Skin epidermis (tissue), 12 donors: ENCODE measurements at regions not wholly inside any gene's neighbourhood (a gene's known extent, or its start where the extent isn't known, plus 50 kb on each side); places are given as distances from the start of the nearest gene placed in this dataset.
"Not testable (repeated sequence)": the region's sequence is repeated elsewhere in the genome, so short reads cannot be mapped to it uniquely, and the experiment has no call there.

ENCODE experiments used
- H3K27ac ChIP-seq, 21 experiments: fragments of 200-600 bp; sonication (generic) in 11 of 21; one replicate each; pipeline ENCODE4 v1.5.0; 2020; ENCODE audit warnings: mild to moderate bottlenecking in 3 of 21, inconsistent platforms in 2 of 21, moderate library complexity in 2 of 21
- H3K4me3 ChIP-seq, 7 experiments: fragments of 200-600 bp; sonication (generic) in 2 of 7; one replicate each; pipeline ENCODE4 v1.5.0; 2020; ENCODE audit warnings: inconsistent platforms in 2 of 7, mild to moderate bottlenecking in 2 of 7, moderate library complexity in 1 of 7

DNA sequence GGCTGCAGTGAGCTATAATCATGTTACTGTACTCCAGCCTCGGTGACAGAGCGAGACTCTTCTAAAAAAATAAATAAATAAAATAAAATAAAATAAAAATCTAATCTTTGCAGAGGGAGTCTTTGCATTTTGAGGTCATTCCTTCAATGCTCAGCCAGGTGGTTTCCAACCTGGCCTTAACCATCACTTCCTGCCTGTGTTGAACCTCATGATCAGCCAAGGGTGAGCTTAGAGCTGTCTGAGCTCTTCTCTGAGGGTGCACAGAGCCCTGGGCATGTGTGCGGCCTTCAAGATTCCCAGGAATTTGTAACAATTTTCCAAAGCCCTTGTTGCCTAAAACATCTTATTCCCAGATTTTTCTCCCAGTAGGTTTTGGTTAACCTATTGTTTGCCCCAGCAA is 94.3 kb downstream of the KCNJ12 start:
- not testable (repeated sequence) for H3K27ac ChIP-seq

DNA sequence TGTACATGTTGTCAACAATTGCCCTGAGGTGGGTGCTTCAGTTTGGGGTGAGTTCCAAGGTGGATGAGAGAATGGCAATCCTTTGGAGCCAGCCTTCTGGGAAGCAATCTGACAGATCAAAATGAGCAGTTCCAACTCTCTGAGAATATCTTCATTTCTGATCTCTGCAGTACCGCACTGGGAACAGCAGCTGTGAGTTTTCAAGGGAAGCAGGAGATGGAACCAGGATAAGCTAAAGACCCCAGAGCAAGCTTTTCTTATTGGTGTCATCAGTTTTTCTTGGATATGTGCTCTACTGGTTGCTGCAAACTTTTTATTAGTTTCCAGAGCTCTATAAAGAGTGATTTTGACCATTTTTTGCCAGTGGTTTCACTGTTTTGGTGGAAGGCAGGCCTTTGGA is 94.7 kb downstream of the KCNJ12 start:
- H3K27ac ChIP-seq: no peak overlapping the region
- no peak overlapping the region for H3K4me3 ChIP-seq

More for the DNA sequence above, 94.3 kb downstream of the KCNJ12 start:
- not testable (repeated sequence) for H3K4me3 ChIP-seq

DNA sequence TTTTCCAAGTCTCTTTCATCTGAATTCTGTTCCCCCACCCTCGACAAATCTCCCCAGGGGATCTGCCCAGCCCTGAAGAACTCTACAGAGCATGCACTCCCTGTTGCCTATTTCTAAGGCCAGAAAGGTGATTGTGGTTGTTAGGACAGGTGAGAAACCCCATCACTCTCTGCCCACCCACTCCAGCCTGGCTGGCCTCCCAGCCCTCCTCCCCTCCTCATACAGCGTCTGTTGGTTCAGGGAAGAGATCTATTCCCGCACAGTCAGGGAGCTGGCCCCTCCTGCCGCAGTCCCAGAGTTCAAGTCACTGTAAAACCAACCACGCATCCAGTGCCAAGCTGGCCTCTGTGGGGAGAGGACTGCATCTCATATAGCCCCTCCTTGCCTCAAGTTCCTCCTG is 98.7 kb downstream of the KCNJ12 start:
- Histone ChIP-seq H3K4me3 (no peak overlapping the region), H3K27ac (no peak overlapping the region)

DNA sequence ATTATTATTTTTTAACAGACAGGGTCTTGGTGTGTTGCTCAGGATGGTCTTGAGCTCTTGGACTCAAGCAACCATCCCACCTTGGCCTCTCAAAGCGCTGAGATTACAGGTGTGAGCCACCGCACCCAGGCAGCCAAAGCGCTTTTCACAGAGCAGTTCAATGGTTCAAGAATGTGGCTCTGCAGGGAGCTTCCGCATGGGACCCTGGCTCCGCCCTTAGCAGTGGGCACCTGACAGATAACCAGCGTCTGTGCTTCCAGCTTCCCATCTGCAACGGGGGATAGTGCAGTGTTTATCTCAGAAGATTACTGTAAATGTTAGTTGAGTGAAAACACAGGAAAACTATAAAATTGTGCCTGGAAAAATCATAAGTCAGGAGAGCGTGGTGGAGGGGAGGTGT is 99.4 kb downstream of the KCNJ12 start:
- Histone ChIP-seq H3K27ac (no peak overlapping the region), H3K4me3 (no peak overlapping the region)

DNA sequence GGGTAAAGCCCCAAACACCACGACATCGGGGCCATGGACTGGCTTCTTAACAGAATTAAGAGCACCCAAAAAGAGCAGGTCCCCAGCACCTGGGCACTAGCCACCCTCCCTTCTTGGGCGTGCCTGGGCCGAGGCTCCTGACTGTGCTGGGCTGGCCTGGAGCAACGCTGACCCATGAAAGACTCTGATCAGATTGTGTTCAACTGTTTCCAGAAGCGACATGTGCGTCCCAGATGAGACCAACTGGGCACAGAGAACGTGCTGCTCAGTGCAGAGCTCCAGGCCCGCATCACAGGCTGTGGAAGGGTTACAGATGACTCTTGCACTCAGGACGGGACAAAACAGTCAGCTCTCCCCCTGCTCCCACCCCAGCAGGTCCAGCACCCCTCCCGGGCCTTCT is 100.7 kb downstream of the KCNJ12 start:
- Histone ChIP-seq H3K27ac (no peak overlapping the region), H3K4me3 (no peak overlapping the region)

DNA sequence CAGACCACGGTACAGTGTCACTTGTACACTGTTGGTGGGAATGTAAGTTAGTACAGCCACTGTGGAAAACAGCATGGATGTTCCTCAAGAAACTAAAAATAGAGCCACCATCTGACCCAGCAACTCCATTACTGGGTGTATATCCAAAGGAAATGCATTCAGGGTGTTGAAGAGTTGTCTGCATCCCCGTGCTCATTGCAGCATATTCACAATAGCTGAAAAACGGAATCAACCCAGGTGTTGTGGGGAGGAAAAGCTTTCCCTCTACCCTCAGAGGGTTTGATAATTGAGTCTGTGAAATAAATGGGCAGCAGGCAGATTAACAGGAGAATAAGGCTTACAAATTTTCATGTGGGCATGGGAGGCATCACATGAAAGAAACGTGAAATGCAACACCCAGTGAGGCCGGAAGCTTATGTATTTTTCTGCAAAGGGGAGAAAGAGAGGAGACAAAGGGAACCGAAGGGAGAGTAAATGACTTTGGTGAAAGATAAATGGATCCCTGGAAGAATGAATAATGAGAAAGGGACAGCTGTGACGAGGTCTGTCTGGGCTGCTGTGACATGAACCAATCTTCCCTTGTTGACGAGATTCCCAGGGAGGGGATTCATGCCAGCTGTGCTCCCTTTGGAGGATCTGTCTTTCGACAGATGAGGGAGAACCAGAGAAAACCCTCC is 106.2 kb downstream of the KCNJ12 start:
- no peak overlapping the region for H3K27ac ChIP-seq
- no peak overlapping the region for H3K4me3 ChIP-seq

DNA sequence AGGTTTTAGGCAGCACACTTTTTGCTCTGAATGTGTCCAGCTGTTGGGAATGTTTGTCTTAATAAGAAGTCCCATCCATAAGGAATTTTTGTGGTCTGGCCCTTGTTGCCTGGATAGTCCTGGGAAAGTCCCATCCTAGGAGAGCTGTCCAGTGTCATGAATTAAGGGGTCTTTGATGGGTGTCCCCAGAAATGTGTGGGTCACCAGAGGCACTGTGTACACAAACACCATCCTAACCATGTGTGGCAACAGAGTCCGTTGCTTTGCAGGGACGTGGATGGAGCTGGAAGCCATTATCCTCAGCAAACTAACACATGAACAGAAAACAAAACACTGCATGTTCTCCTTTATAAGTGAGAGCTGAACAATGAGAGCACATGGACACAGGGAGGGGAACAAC is 111.9 kb downstream of the KCNJ12 start:
- not testable (repeated sequence) for H3K27ac ChIP-seq, H3K4me3 ChIP-seq

DNA sequence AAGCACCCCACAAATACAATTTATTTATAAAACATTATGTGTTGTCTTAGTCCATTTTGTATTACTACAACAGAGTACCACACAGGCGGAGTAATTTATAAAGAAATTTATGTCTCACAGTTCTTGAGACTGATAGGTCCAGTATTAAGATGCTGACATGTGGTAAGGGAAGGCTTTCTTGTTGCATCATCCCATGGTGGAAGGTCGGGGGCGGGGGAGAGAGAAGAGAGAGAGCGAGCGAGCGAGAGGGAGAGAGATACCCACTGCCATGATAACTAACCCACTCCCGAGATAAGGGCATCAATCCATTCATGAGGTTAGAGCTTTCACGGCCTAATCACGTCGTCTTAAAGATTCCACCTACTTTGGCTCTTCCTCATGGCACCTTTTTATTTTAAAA is 117.8 kb downstream of the KCNJ12 start:
- H3K4me3 ChIP-seq: no peak overlapping the region
- no peak overlapping the region for H3K27ac ChIP-seq

DNA sequence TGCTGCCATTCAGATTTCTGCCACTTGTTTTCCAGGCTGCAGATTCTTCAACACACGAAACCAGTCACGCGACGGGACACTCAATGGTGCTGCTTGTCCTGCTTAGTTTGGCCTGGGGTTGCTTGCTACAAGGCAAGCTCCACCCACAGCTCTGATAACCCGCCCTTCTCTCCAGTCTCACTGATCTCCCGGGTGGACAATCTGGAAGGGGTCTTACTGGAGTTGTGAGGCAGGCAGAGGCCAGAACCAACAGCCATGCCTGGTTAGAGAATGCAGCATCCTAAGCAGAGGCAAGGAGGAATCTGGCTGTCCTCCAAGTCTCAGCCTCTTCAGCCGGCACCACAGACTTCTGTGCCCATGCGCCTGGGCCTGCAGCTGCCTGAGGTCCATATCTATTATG is 119.1 kb downstream of the KCNJ12 start:
- Histone ChIP-seq H3K4me3 (no peak overlapping the region), H3K27ac (no peak overlapping the region)

DNA sequence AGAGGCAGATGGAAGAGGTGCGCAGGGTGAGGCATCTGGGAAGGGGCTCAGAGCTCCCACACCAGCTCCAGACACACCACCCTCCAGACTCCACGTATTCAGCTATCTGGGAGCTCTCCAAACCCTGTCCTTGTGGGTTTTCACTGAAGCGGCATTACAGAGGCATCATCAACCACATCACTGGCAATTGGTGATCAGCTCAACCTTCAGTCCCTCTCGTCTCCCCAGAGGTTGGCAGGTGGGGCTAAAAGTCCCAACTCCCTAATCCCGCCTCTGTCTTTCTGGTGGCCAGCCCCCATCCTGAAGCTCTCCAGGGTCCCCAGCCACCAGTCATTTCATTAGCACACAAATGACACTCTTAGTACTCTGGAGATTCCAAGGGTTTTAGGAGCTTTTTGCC is 123.9 kb downstream of the KCNJ12 start:
- Histone ChIP-seq H3K27ac (no peak overlapping the region), H3K4me3 (no peak overlapping the region)

DNA sequence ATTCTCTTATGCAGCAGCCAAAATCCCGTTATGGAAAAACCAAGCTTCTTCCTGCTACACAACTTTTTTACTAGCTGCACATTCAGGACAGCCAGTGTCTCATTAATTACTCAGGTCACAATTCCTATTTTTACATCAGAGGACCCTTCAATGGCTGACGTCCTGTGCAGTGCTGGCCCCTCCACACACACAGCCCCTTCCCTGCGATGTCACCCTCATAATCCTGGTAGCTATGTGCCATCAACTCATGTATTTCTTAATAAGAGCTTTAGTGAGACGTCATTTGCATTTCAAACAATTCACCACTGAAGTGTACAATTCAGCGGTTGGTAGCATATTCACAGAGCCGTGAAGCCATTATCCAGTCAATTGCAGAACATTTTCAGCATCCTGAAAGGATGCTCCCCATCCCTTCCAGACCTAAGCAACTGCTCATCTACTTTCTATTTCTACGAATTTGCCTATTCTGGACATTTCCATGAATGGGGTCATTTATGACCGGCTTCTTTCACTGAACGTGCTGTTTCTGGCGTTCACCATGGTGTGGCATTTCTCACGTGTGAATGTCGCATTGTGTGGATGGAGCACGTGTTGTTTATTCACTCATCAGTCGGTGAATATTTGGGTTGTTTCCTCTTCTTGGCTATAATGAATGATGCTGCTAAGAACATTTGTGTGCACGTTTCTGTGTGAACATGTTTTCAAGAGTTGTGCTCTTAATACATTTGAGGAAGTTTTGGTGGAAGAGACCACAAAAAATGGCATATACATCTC is 126.0 kb downstream of the KCNJ12 start:
- H3K27ac ChIP-seq, H3K4me3 ChIP-seq: not testable (repeated sequence)

DNA sequence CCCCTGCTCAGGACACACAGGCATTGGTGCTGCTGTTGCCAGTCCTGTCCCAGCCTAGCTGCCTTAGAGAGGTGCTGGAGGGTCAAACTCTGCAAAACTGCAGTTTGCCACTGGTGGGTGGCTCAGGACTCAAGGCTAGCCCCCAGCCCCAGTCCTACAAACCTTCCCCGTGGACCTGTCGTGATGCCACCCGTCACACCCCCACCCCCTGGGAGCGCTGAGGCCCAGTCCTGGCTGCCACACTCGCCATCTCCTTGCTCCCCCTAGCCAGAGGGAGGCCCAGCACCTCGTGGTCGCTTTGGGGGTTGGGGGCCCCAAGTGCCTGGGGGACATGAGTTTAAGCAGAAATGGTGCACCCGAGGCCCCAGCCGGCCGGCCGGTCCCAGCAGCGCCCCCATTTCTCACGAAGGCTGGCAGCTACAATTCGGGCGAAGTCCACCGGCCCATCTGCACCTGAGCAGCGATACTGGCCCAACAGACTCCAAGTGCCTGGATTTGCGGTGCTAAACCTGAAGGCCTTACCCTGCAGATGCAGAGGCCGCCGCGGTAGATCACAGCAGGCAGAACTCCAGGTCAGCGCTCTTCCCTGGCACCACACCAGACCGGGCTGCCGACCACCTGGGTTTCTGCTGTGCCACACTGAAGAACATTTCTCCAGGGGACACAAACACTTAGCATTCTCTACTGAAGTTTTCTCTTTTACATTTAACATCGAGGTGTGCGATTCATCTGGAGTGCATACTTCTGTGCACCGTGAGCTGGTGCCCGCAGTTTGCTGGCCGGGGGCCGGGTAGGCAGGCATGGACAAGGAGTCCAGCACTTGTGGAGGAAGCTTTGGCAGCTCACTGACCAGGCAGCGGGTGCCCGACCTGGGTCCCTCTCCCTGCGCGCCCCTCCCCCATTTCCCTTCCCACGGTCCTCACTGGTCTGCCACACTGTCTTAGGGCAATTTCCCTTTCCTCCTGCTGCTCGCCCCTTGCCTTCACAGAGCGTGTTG is 130.0 kb downstream of the KCNJ12 start:
- H3K4me3 ChIP-seq: no peak overlapping the region
- no peak overlapping the region for H3K27ac ChIP-seq

DNA sequence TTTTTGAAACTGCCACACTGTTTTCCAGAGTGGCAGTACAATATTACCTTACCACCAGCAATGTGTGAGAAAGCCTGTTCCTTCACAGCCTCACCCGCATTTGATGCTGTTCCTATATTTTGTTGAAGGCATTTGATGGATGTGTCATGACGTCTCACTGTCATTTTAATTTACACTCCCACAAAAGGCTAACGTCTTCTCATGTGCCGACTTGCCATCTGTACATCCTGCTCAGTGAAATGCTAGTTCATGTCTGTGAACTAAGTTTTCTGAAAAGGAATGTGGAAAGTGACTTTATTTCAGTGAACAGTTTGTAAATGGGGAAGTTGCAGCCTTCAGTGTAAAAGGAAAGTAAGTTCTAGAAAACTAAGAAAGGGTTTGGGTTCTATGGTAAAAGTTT is 131.6 kb downstream of the KCNJ12 start:
- H3K4me3 ChIP-seq, H3K27ac ChIP-seq: not testable (repeated sequence)

DNA sequence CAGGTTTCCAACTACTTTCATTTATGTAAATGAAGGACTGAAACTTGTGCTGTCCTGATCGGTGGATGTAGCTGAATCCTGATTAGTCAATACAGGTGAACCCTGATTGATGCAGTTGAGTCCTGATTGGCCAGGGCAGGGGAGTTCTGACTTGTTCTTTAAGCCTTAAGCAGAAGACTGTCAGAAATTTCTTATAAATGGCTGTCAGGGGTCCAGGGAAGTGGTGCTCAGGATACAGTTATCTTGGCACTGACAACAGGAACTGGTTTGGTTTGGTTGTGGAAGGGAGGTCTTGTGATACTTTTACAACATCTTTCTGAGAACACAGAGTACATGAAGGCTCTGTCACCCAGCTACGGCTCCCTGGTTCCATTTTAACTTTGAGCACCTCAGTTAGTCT is 132.1 kb downstream of the KCNJ12 start:
- no peak overlapping the region for H3K27ac ChIP-seq

DNA sequence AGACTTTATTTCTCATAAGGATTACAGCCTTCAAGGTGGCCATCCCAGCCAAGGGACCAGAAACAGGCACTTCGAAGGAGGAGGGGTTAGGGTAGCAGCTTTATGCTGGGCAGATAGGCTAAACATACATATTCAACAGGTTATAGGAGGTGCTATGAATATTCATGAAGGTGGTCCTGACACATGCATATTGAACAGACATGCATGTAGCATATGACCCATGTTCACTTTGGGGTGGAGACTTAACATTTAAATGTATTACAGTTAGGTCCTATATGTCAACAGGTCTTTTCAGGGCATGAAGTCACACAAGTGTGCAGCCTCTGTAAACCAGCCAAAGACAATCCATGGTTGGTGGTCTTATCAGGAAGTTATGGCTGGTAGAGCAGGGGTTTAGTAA is 133.2 kb downstream of the KCNJ12 start:
- not testable (repeated sequence) for H3K4me3 ChIP-seq, H3K27ac ChIP-seq

More for the DNA sequence above, 132.1 kb downstream of the KCNJ12 start:
- H3K4me3 ChIP-seq: no peak overlapping the region

DNA sequence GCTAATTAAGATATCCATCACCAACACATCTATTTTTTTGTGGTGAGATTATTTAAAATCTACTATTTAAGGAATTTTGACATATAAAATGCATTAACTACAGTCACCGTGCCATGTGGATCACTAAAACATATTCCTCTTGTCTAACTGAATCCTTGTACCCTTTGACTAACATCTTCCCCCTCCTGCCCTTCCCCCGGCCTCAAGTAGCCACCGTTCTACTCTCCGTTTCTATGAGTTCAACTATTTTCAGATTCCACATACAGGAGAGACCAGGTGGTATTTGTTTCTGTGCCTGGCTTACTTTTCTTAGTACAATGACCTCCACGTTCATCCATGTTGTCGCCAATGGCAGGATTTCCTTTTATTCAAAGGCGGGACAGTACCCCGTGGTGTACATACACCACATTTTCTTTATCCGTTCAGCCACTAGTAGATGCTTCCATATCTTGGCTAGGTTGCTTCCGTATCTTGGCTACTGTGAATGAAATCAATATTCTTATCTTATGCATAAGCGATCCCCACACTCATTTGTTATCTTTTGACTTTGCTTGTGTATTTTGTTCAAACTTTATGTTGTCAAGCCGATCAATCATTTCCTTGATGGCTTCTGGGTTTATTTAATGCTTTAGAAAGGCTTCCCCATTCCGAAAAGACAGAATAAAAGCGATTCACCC is 134.7 kb downstream of the KCNJ12 start:
- H3K4me3 ChIP-seq: peak overlapping the region; percentile 21 to 48 (median 33)
- peak overlapping the region in 5 of 21 experiments; percentile 14 to 59 (median 49) for H3K27ac ChIP-seq

DNA sequence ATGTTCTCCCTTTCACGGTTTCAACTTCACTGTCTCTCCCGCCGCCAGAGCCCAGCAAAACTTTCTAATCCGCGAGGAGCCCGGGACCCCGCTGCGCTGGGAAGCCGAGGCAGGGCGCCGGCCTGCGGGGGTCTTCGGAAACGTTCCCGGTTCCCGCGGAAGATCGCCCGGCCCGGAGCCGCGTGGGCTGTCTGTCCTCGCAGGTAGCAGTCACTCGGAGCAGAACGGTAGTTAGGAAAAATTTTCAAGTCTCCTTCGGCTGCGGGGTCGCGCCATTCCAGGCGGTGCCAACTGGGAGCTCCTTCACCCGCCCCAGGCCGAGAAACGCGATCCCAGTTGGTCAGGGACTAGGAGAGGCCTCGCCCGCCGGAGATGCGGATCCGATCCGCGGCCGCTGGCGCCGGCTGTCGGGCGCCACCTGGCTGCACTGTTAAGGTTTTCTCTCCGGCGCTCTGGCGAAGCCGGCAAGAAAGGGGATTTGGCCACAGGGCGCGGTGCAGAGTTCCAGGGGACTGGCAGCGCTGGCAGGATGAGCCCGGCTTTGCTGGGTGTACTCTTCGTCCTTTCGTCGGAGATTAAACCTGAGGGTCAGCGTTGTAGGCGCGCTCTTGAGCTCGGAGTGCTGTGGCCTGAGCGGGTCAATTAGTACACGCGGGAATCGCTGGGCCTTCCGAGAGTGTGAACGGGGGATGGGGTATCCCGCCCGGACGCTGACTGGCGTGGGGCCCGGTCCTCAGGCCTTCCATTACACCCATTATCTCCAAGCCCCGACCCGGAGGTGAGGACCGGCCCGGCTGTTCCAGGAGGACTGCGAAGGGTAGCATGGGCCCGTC is 135.4 kb downstream of the KCNJ12 start:
- H3K4me3 ChIP-seq: peak overlapping the region; percentile 21 to 48 (median 33)
- H3K27ac ChIP-seq: peak overlapping the region in 6 of 21 experiments; percentile 4 to 59 (median 36)

DNA sequence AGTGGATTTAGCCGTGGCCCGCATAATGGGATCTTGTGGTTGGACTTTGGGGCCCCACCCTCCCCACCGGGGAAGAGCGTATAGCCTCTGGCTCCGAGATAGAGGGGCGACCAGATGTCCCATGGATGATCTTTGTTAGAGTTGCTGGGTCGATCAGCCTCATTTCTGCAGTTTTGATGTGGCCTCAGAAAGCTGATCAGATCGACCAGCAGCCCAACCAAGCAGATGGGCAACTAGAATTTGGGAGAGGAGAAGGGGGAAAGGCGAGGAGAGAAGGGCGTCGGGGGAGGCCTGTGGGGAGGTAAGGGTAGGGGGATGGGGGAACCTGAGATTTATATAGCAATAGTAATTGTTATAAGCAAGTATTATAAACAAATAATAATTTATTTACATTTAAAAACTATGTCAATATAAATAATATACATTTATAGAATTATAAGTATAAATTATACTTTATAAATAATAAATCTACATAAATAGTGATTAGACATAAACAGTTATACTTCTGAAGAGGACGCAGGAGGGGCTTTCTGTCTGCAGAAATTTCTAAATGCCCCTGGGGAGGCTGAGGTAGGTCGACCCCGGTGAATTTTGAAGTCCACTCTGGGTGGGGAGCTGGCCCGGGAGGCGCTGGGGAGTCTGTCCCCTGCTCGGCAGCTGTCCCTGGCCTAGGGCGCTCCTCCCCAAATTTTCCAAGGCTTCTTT is 136.3 kb downstream of the KCNJ12 start:
- no peak overlapping the region for H3K27ac ChIP-seq
- H3K4me3 ChIP-seq: no peak overlapping the region
